Heart right ventricle (tissue), 16 donors: ENCODE measurements at regions not wholly inside any gene's neighbourhood (a gene's known extent, or its start where the extent isn't known, plus 50 kb on each side); places are given as distances from the start of the nearest gene placed in this dataset.

ENCODE experiments used
- ATAC-seq, 8 donors: fragments of 200-7000 bp; cut with Tn5 transposase; one replicate each; pipeline ENCODE4 v1.9.1; 2020; ENCODE audit warnings: mild to moderate bottlenecking in 8 of 8, moderate library complexity in 8 of 8, moderate number of reproducible peaks in 1 of 8
- DNase-seq, 2 donors: peaks; one replicate each; pipeline ENCODE4 v3.0.0-alpha.2; 2020
- H3K27ac ChIP-seq, 10 donors: fragments of 200-600 bp; sonication (generic) in 2 of 10; one replicate each; pipeline versions ENCODE4 v1.5.0 to v1.8.0; 2020 to 2022; ENCODE audit warnings: mild to moderate bottlenecking in 3 of 10
- H3K27me3 ChIP-seq, 7 donors: fragments of 200-600 bp; one replicate each; pipeline ENCODE4 v1.8.0; 2021 to 2022; ENCODE audit warnings: mild to moderate bottlenecking in 2 of 7
- H3K36me3 ChIP-seq, 9 donors: fragments of 200-600 bp; sonication (generic) in 1 of 9; one replicate each; pipeline versions ENCODE4 v1.5.0 to v1.8.0; 2020 to 2022; ENCODE audit warnings: mild to moderate bottlenecking in 2 of 9
- H3K4me1 ChIP-seq, 9 donors: fragments of 200-600 bp; sonication (generic) in 1 of 9; one replicate each; pipeline versions ENCODE4 v1.5.0 to v1.8.0; 2020 to 2022; ENCODE audit warnings: mild to moderate bottlenecking in 4 of 9
- H3K4me3 ChIP-seq, 10 donors: fragments of 200-600 bp; sonication (generic) in 2 of 10; one replicate each; pipeline versions ENCODE4 v1.5.0 to v1.8.0; 2020 to 2022; ENCODE audit warnings: mild to moderate bottlenecking in 7 of 10, moderate library complexity in 2 of 10
- H3K9me3 ChIP-seq, 11 donors: fragments of 200-600 bp in 10 of 11; sonication (generic) in 2 of 11; one replicate each; pipeline versions ENCODE4 v1.5.0 to v1.8.0; 2013 to 2022; ENCODE audit warnings: mild to moderate bottlenecking in 2 of 11, control low read depth in 1 of 11, moderate library complexity in 1 of 11
- CTCF ChIP-seq, 9 donors: fragments of 200-600 bp; sonication (generic) in 2 of 9; IDR thresholded peaks; one replicate each; pipeline versions ENCODE4 v1.5.0 to v1.8.0; 2021 to 2022; ENCODE audit warnings: antibody characterized with exemption in 9 of 9, mild to moderate bottlenecking in 5 of 9, moderate library complexity in 1 of 9
- WGBS, 2 donors: extraction: QIAGEN DNeasy Blood & Tissue Kit; methylation state at CpG; one replicate each; pipeline ENCODE4 v1.1.7; 2013; ENCODE audit warnings: inconsistent platforms in 1 of 2; 5-methylcytosine and 5-hydroxymethylcytosine counted together
- intact Hi-C, 10 donors: fragments of 100-400 bp; cut with DNase I; formaldehyde crosslinking; loops; one replicate each; pipeline versions ENCODE4 v1.11.1 to v1.14.2; 2022
- donor health status: Arrhythmogenic right ventricular cardiomyopathy.
- donor health status: ischemic (EF 13 %, LVEDD 7.1; RV severe dilation, severe dysfunction).
- donor health status: healthy with polysubstance abuse.
- donor health status: DM: no; HTN: yes; CAD: no.
- donor health status: DM: no; HTN: no; CAD: no.
- donor health status: ischemic (EF 25% LVEDD 6.9; RV normal size, moderate dysfunction).
- donor health status: ischemic (EF 25% LVEDD 5.7; RV mildly dilated, moderate dysfunction).
- donor health status: healthy.
- donor health status: DM: yes; HTN: yes; CAD: no.
- donor health status: Ischemic cardiomyopathy.
- donor health status: ischemic (EF 35%, LVEDD 5.7; RV mildly dilated, moderate dysfunction).
- donor health status: nonischemic (EF 11% LVEDD 7.7; RV severe dilation, severe dysfunction).
- donor health status: DM: yes; HTN: yes; CAD: no.
- donor health status: PGD.
- donor health status: ischemic (EF 29% LVEDD 5.4; RV normal size, mild dysfunction).
- donor health status: nonischemic (EF 23%, LVEDD 6.1; RV moderate dilation, normal function).

- intact Hi-C loops: no loop called here
- Histone ChIP-seq H3K9me3 (peaks cover 0 to 5% (median 0%) of the 10 kb centered on the region in 11 donors), H3K4me1 (no peaks in the 10 kb centered on the region), H3K36me3 (no peaks in the 10 kb centered on the region), H3K27me3 (peaks cover 0 to 6% (median 0%) of the 10 kb centered on the region in 7 donors), H3K4me3 (no peak overlapping the region), H3K27ac (no peak overlapping the region)
- ATAC-seq: no peak
- no peak for TF ChIP-seq CTCF (IDR thresholded peaks at IDR 0.05)
- WGBS, 2 donors: 47 to 63% methylated on average over 2 of the region's 2 CpGs
- no peak for DNase-seq
Observed at GRCh38 chrX:98371994-98372393, 1488.3 kb downstream of the RPA4 start.

DNA sequence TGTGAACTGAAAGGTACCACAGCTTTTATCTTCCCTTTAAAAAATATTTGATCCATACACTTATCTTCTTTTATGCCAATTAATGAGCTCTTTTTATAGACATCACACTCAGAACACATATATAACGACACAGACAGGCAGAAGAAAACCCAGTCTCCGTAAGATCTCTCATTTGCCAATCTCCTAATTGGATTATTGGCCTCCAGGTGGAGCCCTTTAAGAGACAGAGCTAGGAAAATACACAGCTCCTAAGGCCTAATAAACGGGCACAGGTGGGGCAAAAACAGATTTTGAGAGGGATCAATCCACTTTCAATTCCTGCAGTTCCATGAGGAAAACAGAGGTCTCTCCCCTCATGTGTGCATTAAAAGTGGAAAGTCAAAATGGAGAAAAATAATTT, 1495.4 kb downstream of the RPA4 start:
- DNase-seq (no peak), ATAC-seq (no peak)
- Histone ChIP-seq H3K27ac (no peak overlapping the region), H3K27me3 (no peaks in the 10 kb centered on the region), H3K9me3 (peaks cover 0 to 27% (median 0%) of the 10 kb centered on the region in 11 donors), H3K36me3 (no peaks in the 10 kb centered on the region), H3K4me1 (no peaks in the 10 kb centered on the region), H3K4me3 (no peak overlapping the region)
- 60 to 68% methylated on average over 3 of the region's 3 CpGs for WGBS, 2 donors
- TF ChIP-seq CTCF (IDR thresholded peaks at IDR 0.05): no peak
- intact Hi-C loops: no loop called here

DNA sequence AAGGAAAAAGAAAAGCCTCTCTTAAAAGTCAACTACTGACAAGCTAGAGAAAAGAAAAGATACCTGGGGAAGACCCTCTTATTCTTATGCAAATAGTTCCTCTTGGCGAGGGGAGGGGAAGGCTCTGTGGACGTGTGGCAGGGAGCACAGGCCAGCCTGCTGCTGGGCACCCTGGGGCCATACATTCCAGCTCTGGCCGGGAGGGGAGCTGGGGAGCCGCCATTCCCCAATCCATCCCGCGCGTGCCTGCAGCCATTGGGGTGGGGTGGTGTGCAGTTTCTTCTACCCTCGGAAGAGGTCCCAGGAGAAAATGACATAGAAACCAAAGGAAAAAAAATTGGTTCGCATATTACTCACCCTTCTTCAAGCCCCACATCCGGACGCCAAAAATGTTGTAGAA, 1496.4 kb downstream of the RPA4 start:
- Histone ChIP-seq H3K9me3 (peaks cover 0 to 27% (median 0%) of the 10 kb centered on the region in 11 donors), H3K4me1 (no peaks in the 10 kb centered on the region), H3K27me3 (no peaks in the 10 kb centered on the region), H3K27ac (no peak overlapping the region), H3K4me3 (no peak overlapping the region), H3K36me3 (no peaks in the 10 kb centered on the region)
- ATAC-seq: no peak
- intact Hi-C loops: no loop called here
- 81 to 83% methylated on average over 11 of the region's 11 CpGs for WGBS, 2 donors
- no peak for TF ChIP-seq CTCF (IDR thresholded peaks at IDR 0.05)
- DNase-seq: no peak

DNA sequence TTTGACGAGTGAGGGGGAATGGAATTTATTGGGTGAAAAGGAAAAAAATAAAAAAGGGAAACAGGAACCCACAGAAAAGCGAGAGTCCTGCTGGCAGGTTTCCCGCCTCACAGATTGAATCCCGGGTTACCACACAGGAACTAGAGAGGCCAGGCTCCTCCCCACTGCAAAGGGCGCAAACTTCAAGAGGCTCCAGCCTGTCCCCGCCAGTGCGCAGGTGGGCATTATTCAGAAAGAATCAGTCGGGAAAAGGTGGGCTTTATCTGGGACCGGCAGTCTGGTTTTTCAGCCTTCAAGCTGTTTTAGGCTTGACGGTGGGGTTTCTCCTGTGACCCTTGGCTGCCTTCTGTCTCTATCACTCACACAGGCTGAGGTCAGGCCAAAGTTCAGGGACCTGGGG, 1496.8 kb downstream of the RPA4 start:
- Histone ChIP-seq H3K27ac (no peak overlapping the region), H3K27me3 (no peaks in the 10 kb centered on the region), H3K4me3 (no peak overlapping the region), H3K4me1 (no peaks in the 10 kb centered on the region), H3K36me3 (no peaks in the 10 kb centered on the region), H3K9me3 (peaks cover 0 to 27% (median 0%) of the 10 kb centered on the region in 11 donors)
- ATAC-seq: no peak
- 84 to 86% methylated on average over 10 of the region's 10 CpGs for WGBS, 2 donors
- DNase-seq: no peak
- intact Hi-C loops: no loop called here
- no peak for TF ChIP-seq CTCF (IDR thresholded peaks at IDR 0.05)
